ENCODE measurements at regions not wholly inside any gene's neighbourhood (a gene's known extent, or its start where the extent isn't known, plus 50 kb on each side); places are given as distances from the start of the nearest gene placed in this dataset.
"Not testable (repeated sequence)": the region's sequence is repeated elsewhere in the genome, so short reads cannot be mapped to it uniquely, and the experiment has no call there.

GRCh38 chr17:16842346-16842745 lies 129.6 kb downstream of the TNFRSF13B start:
- not testable (repeated sequence) for DNase-seq (ENCODE audit: low spot score)

GRCh38 chr17:16841896-16842295 lies 130.0 kb downstream of the TNFRSF13B start:
- DNase-seq (ENCODE audit: low spot score); ATAC-seq (ENCODE audit: low FRiP score): not testable (repeated sequence)

More at GRCh38 chr17:16842346-16842745, 129.6 kb downstream of the TNFRSF13B start:
- not testable (repeated sequence) for ATAC-seq (ENCODE audit: low FRiP score)

GRCh38 chr17:16840219-16840618 lies 131.7 kb downstream of the TNFRSF13B start:
- not testable (repeated sequence) for ATAC-seq (ENCODE audit: low FRiP score); DNase-seq (ENCODE audit: low spot score)

GRCh38 chr17:16839242-16840175 lies 132.4 kb downstream of the TNFRSF13B start:
- ATAC-seq (ENCODE audit: low FRiP score); DNase-seq (ENCODE audit: low spot score): not testable (repeated sequence)

GRCh38 chr17:16838795-16839194 lies 133.1 kb downstream of the TNFRSF13B start:
- ATAC-seq (ENCODE audit: low FRiP score), result peak; percentile 20
- not testable (repeated sequence) for DNase-seq (ENCODE audit: low spot score)

- not testable (repeated sequence) for DNase-seq (ENCODE audit: low spot score)
- peak; percentile 72 for ATAC-seq (ENCODE audit: low FRiP score)
These were observed 133.6 kb downstream of the TNFRSF13B start for GRCh38 chr17:16838287-16838686.

GRCh38 chr17:16837468-16838266 lies 134.3 kb downstream of the TNFRSF13B start:
- not testable (repeated sequence) for DNase-seq (ENCODE audit: low spot score)

GRCh38 chr17:16836315-16836915 lies 135.5 kb downstream of the TNFRSF13B start:
- not testable (repeated sequence) for DNase-seq (ENCODE audit: low spot score); ATAC-seq (ENCODE audit: low FRiP score)

More at GRCh38 chr17:16837468-16838266, 134.3 kb downstream of the TNFRSF13B start:
- ATAC-seq (ENCODE audit: low FRiP score), result not testable (repeated sequence)

GRCh38 chr17:16833517-16833916 lies 138.4 kb downstream of the TNFRSF13B start:
- not testable (repeated sequence) for ATAC-seq (ENCODE audit: low FRiP score)

GRCh38 chr17:16832853-16833252 lies 139.1 kb downstream of the TNFRSF13B start:
- not testable (repeated sequence) for DNase-seq (ENCODE audit: low spot score); ATAC-seq (ENCODE audit: low FRiP score)

More at GRCh38 chr17:16833517-16833916, 138.4 kb downstream of the TNFRSF13B start:
- DNase-seq (ENCODE audit: low spot score), result not testable (repeated sequence)

- not testable (repeated sequence) for ATAC-seq (ENCODE audit: low FRiP score); DNase-seq (ENCODE audit: low spot score)
These were observed 139.7 kb downstream of the TNFRSF13B start for GRCh38 chr17:16832206-16832605.

GRCh38 chr17:16830770-16831169 lies 140.7 kb downstream of the CCDC144A start:
- not testable (repeated sequence) for ATAC-seq (ENCODE audit: low FRiP score); DNase-seq (ENCODE audit: low spot score)

GRCh38 chr17:16830219-16830618 lies 140.2 kb downstream of the CCDC144A start:
- DNase-seq (ENCODE audit: low spot score); ATAC-seq (ENCODE audit: low FRiP score): not testable (repeated sequence)
